SU-DHL-6 (cell line): ENCODE measurements at regions not wholly inside any gene's neighbourhood (a gene's known extent, or its start where the extent isn't known, plus 50 kb on each side); places are given as distances from the start of the nearest gene placed in this dataset.
A peak's percentile ranks its signal among the peaks of the same experiment; 100 is the strongest.
"Not testable (repeated sequence)": the region's sequence is repeated elsewhere in the genome, so short reads cannot be mapped to it uniquely, and the experiment has no call there.

Source experiments
- H2AFZ ChIP-seq: fragments of 200-600 bp; sonication (generic); 2 replicates; pipeline ENCODE4 v1.6.1; 2014; ENCODE audit warnings: low read depth, mild to moderate bottlenecking, moderate library complexity, mixed read lengths, antibody characterized with exemption, low read length; ENCODE audit not compliant: severe bottlenecking
- H3F3A ChIP-seq: fragments of 200-600 bp; shearing (Covaris generic); 2 replicates; pipeline ENCODE4 v1.6.0; 2016; ENCODE audit warnings: antibody characterized with exemption, mild to moderate bottlenecking; ENCODE audit not compliant: insufficient read depth
- H3K27ac ChIP-seq: fragments of 200-600 bp; sonication (generic); 2 replicates; pipeline ENCODE4 v1.5.1; 2016; ENCODE audit warnings: low read depth, mild to moderate bottlenecking, low read length, moderate library complexity, mixed read lengths
- H3K27me3 ChIP-seq: fragments of 200-600 bp; sonication (generic), shearing (Covaris generic); 2 replicates; pipeline ENCODE4 v1.6.0; 2014; ENCODE audit warnings: mild to moderate bottlenecking, low read length
- H3K36me3 ChIP-seq: fragments of 200-600 bp; sonication (generic); 2 replicates; pipeline ENCODE4 v1.6.1; 2014; ENCODE audit warnings: mild to moderate bottlenecking, low read length, mixed read lengths
- H3K4me2 ChIP-seq: fragments of 300-600, 200-600 bp; shearing (Covaris generic), sonication (generic); 2 replicates; pipeline ENCODE4 v1.6.0; 2014; ENCODE audit warnings: low read length, low read depth, mild to moderate bottlenecking; ENCODE audit not compliant: poor library complexity, severe bottlenecking
- H3K4me3 ChIP-seq: fragments of 200-600 bp; sonication (generic); 2 replicates; pipeline ENCODE4 v1.5.1; 2014; ENCODE audit warnings: antibody characterized with exemption, low read length, mild to moderate bottlenecking, mixed read lengths; ENCODE audit not compliant: insufficient read depth, poor library complexity, severe bottlenecking
- H3K79me2 ChIP-seq: fragments of 200-600 bp; sonication (generic); 2 replicates; pipeline ENCODE4 v1.6.1; 2014; ENCODE audit warnings: mild to moderate bottlenecking, low read length, moderate library complexity; ENCODE audit not compliant: insufficient read depth
- H3K9ac ChIP-seq: fragments of 200-600 bp; sonication (generic); 2 replicates; pipeline ENCODE4 v1.7.0; 2014; ENCODE audit warnings: mild to moderate bottlenecking, low read length
- H3K9me2 ChIP-seq: fragments of 200-600 bp; sonication (generic); replicated peaks from 2 replicates; pipeline ENCODE4 v1.6.1; 2014; ENCODE audit warnings: low read length; ENCODE audit not compliant: insufficient read depth
- H3K9me3 ChIP-seq: fragments of 200-600 bp; sonication (generic); 2 replicates; pipeline ENCODE4 v1.6.1; 2014; ENCODE audit warnings: low read length, mixed read lengths; ENCODE audit not compliant: insufficient read depth
- H4K20me1 ChIP-seq: fragments of 200-600 bp; sonication (generic); 2 replicates; pipeline ENCODE4 v1.6.1; 2014; ENCODE audit warnings: low read depth, mild to moderate bottlenecking, antibody characterized with exemption, low read length, moderate library complexity, mixed read lengths
- EZH2phosphoT487 ChIP-seq: fragments of 200-600 bp; sonication (generic), shearing (Covaris generic); conservative IDR thresholded peaks from 2 replicates; pipeline ENCODE4 v1.6.1; 2018; ENCODE audit warnings: mild to moderate bottlenecking, antibody characterized with exemption, low read length, moderate library complexity, mixed read lengths
- TF ChIP-seq, protein P1 (sequence below): fragments of 200-600 bp; sonication (generic); IDR thresholded peaks from one replicate; pipeline ENCODE4 v1.5.1; 2017; ENCODE audit warnings: antibody characterized with exemption, mild to moderate bottlenecking, low read length, moderate library complexity; ENCODE audit not compliant: insufficient read depth, poor library complexity, severe bottlenecking

DNA sequence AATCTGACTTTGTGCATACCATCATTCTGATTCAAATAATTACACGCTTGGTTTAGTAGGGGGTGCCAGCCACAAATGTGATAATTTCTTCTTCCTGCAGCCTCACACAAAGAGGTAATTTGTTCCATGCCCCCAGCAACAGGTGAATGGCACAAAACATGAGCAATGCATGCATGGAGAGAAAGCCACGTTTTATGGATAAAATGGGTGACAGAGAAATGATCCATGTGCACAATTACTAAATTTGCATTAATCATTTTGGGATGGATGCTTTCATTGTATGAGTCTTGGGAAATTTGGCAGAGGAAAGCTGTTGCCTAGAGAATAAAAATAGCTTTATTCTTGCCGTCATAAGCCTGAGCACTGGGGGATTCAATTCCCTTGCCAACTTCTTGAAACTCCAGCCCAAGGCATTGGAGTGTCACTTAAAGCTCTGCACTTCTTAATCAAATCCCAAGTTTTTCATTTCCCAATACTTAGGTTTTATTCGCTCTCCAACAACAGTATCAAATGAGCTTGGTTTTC, 411.6 kb downstream of the GBE1 start:
- Histone ChIP-seq H3K4me2 (no peak overlapping the region), H3K9ac (no peak overlapping the region), H4K20me1 (no peaks in the 10 kb centered on the region), H3K9me2 (no peaks in the 10 kb centered on the region), H3K9me3 (no peaks in the 10 kb centered on the region), H3K27ac (no peak overlapping the region), H2AFZ (no peak overlapping the region), H3K27me3 (no peaks in the 10 kb centered on the region), H3K4me3 (no peak overlapping the region), H3F3A (no peaks in the 10 kb centered on the region), H3K79me2 (no peaks in the 10 kb centered on the region), H3K36me3 (no peaks in the 10 kb centered on the region)
- TF ChIP-seq EZH2phosphoT487: no peak
- TF ChIP-seq, protein P1, sequence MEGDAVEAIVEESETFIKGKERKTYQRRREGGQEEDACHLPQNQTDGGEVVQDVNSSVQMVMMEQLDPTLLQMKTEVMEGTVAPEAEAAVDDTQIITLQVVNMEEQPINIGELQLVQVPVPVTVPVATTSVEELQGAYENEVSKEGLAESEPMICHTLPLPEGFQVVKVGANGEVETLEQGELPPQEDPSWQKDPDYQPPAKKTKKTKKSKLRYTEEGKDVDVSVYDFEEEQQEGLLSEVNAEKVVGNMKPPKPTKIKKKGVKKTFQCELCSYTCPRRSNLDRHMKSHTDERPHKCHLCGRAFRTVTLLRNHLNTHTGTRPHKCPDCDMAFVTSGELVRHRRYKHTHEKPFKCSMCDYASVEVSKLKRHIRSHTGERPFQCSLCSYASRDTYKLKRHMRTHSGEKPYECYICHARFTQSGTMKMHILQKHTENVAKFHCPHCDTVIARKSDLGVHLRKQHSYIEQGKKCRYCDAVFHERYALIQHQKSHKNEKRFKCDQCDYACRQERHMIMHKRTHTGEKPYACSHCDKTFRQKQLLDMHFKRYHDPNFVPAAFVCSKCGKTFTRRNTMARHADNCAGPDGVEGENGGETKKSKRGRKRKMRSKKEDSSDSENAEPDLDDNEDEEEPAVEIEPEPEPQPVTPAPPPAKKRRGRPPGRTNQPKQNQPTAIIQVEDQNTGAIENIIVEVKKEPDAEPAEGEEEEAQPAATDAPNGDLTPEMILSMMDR: no peak

DNA sequence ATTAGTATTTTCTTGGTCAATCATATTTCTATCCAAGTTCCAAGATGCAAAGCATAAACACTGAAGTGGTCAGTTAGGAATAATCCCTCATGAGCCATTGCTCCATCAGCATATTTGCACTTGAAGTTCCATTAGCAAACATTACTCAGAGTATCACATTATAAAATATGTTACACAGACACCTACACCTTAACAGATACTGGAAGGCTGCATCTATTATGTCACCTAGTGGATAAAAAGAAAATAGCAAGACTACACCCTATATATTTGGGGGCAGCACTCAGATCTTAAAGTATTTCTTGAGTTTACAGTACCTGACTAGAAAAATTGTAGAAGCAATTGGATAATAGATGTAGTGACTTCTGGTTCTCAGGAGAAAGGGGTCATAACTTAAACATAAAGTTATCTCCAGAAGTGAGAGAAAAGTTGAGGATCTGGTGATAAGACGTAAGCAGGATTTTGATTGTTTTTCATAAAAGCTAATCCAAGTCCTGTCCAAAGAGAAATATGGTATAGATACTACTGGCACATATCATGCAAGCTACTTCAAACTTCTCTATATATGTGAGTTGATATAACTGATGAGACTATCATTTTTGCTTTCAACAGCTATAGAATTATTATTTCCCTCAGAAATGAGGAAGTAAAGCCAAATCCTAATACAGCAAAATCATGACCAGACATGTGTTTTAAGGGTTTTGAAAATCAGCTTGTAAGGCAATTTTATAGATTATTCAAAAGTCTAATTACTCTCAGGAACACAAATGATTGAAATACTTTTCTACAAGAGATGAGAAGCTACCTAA, 422.2 kb downstream of the GBE1 start:
- no peaks in the 10 kb centered on the region for H3K27me3 ChIP-seq
- no peak overlapping the region for H3K4me2 ChIP-seq
- H3K9me2 ChIP-seq: no peaks in the 10 kb centered on the region
- H2AFZ ChIP-seq: no peak overlapping the region
- no peak overlapping the region for H3K27ac ChIP-seq
- no peaks in the 10 kb centered on the region for H3K79me2 ChIP-seq
- H3F3A ChIP-seq: no peaks in the 10 kb centered on the region
- H3K9ac ChIP-seq: no peak overlapping the region
- TF ChIP-seq, protein P1: peak; percentile 63
- no peak for TF ChIP-seq EZH2phosphoT487
- H3K36me3 ChIP-seq: no peaks in the 10 kb centered on the region
- H3K9me3 ChIP-seq: no peaks in the 10 kb centered on the region
- no peak overlapping the region for H3K4me3 ChIP-seq
- no peaks in the 10 kb centered on the region for H4K20me1 ChIP-seq

DNA sequence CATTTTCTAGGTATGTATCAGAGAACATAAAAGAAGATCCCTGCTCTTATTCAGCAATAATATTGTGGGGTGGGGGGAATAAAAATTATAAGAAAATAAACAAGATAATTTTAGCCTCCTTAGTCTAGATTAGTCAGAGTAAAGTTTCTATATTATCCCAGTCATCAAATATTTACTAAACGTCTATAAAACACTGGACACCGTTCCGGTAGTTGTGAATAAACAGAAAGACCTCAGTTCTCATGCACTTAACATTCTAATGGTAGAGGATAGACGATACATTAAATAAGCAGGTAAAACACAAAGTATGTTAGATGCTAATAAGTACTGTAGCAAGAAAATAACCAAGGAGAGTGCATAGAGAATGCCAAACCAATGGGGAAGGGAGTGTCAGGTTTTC, 425.0 kb downstream of the GBE1 start:
- Histone ChIP-seq H3K4me3 (no peak overlapping the region), H3K4me2 (no peak overlapping the region)

DNA sequence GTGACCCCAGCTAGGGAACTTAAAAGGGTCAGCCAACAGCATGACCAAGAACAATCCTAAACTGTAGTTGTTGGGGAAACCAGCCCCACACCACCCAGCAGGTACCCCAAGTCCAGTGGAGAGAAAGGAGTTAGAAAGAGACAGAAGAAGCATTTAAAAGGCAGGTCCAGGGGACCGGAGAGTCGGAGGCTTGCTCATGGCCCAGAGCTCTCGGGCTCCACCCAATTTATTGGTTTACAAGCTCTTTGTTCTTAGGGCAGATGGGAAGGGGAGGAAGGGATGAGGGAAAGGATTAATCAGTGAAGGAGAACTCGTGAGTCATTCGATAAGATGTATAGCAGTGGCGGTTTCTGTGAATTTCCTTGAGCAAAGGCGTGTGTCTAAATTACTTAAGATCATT, 431.6 kb downstream of the GBE1 start:
- H2AFZ ChIP-seq, H3K27me3 ChIP-seq: not testable (repeated sequence)

More for the DNA sequence above, 425.0 kb downstream of the GBE1 start:
- H3K36me3 ChIP-seq: no peaks in the 10 kb centered on the region
- no peaks in the 10 kb centered on the region for H3K79me2 ChIP-seq
- H3K9ac ChIP-seq: no peak overlapping the region
- no peak for TF ChIP-seq EZH2phosphoT487
- TF ChIP-seq, protein P1: no peak
- no peak overlapping the region for H3K27ac ChIP-seq
- H4K20me1 ChIP-seq: no peaks in the 10 kb centered on the region
- H3F3A ChIP-seq: no peaks in the 10 kb centered on the region
- H2AFZ ChIP-seq: no peak overlapping the region
- H3K27me3 ChIP-seq: no peaks in the 10 kb centered on the region
- H3K9me3 ChIP-seq: no peaks in the 10 kb centered on the region
- H3K9me2 ChIP-seq: no peaks in the 10 kb centered on the region

More for the DNA sequence above, 431.6 kb downstream of the GBE1 start:
- H3F3A ChIP-seq, H3K79me2 ChIP-seq, H3K27ac ChIP-seq, H3K4me3 ChIP-seq, H3K9ac ChIP-seq, H3K4me2 ChIP-seq, H4K20me1 ChIP-seq, H3K36me3 ChIP-seq, H3K9me3 ChIP-seq, H3K9me2 ChIP-seq: not testable (repeated sequence)
